ENCODE measurements at regions not wholly inside any gene's neighbourhood (a gene's known extent, or its start where the extent isn't known, plus 50 kb on each side); places are given as distances from the start of the nearest gene placed in this dataset.

DNA sequence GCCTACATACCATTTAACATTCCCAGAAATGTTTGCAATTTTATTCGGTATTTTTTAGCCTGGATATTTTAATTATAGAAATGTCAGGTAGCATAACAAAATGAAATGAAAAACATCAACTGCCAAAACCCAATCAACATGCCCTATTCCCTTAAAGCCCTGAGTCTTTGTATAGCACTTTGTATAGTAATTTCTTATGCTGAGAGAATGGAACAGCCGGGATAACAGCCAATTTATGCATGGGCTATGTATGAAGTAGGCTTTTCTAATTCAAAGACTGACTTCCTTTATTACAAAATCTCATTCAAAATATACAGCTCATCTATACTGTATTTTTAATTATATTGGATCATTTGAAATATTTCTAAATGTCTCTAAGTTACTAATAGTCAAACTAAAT, 513.0 kb upstream of the NAALADL2 start:
- no peak for DNase-seq (ENCODE audit: low spot score)
- H3K4me3 Mint-ChIP-seq (ENCODE audit: unreplicated experiment): no peak overlapping the region

DNA sequence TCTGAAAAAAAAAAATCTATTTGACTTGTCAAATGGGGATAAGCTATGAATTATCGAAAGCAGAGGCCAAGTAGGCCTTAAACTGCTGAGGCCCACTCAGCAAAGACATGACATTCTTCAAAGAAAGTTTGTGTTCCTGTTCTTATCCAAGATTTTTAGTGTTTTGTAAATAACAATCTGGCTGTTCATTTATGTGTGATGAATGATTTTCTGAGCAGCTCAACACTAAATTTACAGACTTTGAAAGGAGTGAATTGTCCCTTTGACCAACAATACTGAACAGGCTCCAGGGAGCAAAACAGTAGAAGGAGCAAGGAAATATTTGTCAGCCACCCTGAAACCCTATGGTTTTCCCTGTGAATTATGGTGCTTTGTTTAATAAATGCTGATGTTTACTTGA, 512.6 kb upstream of the NAALADL2 start:
- Mint-ChIP-seq H3K27ac (ENCODE audit: unreplicated experiment) (no peak overlapping the region), H3K27me3 (ENCODE audit: unreplicated experiment) (no peaks in the 10 kb centered on the region), H3K36me3 (ENCODE audit: low read depth, unreplicated experiment) (no peaks in the 10 kb centered on the region), H3K4me1 (ENCODE audit: unreplicated experiment) (no peaks in the 10 kb centered on the region), H3K4me3 (ENCODE audit: unreplicated experiment) (no peak overlapping the region), H3K9me3 (ENCODE audit: unreplicated experiment) (no peaks in the 10 kb centered on the region)
- DNase-seq (ENCODE audit: low spot score): no peak
- TF ChIP-seq, protein P1, sequence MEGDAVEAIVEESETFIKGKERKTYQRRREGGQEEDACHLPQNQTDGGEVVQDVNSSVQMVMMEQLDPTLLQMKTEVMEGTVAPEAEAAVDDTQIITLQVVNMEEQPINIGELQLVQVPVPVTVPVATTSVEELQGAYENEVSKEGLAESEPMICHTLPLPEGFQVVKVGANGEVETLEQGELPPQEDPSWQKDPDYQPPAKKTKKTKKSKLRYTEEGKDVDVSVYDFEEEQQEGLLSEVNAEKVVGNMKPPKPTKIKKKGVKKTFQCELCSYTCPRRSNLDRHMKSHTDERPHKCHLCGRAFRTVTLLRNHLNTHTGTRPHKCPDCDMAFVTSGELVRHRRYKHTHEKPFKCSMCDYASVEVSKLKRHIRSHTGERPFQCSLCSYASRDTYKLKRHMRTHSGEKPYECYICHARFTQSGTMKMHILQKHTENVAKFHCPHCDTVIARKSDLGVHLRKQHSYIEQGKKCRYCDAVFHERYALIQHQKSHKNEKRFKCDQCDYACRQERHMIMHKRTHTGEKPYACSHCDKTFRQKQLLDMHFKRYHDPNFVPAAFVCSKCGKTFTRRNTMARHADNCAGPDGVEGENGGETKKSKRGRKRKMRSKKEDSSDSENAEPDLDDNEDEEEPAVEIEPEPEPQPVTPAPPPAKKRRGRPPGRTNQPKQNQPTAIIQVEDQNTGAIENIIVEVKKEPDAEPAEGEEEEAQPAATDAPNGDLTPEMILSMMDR (IDR thresholded peaks at IDR 0.05; ENCODE audit: unreplicated experiment): no peak

More for the DNA sequence above, 513.0 kb upstream of the NAALADL2 start:
- Mint-ChIP-seq H3K36me3 (ENCODE audit: low read depth, unreplicated experiment) (no peaks in the 10 kb centered on the region), H3K27ac (ENCODE audit: unreplicated experiment) (no peak overlapping the region), H3K4me1 (ENCODE audit: unreplicated experiment) (no peaks in the 10 kb centered on the region), H3K27me3 (ENCODE audit: unreplicated experiment) (no peaks in the 10 kb centered on the region), H3K9me3 (ENCODE audit: unreplicated experiment) (no peaks in the 10 kb centered on the region)
- TF ChIP-seq, protein P1 (IDR thresholded peaks at IDR 0.05; ENCODE audit: unreplicated experiment): no peak

DNA sequence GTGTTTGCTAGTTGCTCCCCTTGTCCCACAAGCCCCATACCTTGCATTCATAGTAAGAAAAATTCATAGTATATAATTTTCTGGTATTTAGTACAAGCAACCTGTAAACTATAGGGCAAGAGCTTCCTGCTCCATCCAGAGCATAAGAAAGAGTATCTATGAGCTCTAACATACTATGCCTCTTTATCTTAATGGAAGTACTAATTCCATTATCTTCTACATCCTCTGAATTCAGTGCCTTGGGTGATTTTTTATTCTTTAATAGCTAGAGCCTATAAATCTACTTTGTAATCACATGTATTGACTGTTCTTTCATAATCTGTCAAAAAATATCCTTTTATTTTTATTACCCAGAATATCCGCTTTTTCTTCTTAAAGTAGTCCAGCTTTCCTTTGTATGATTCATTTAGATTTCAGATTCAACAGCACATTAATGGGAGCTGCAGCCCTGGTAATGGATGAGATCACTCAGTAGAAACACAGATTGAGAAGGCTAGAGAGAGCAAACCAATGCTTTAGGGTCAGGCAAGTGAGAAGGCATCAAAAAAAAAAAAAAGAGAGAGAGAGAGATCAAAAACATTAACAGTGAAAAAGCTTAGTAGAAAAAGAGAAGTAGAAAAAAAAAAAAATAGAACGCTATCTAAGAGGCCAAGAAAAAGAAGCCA, 511.5 kb upstream of the NAALADL2 start:
- H3K4me1 Mint-ChIP-seq (ENCODE audit: unreplicated experiment): no peaks in the 10 kb centered on the region
- TF ChIP-seq, protein P1 (IDR thresholded peaks at IDR 0.05; ENCODE audit: unreplicated experiment): no peak
- H3K27me3 Mint-ChIP-seq (ENCODE audit: unreplicated experiment): no peaks in the 10 kb centered on the region
- H3K27ac Mint-ChIP-seq (ENCODE audit: unreplicated experiment): no peak overlapping the region
- H3K36me3 Mint-ChIP-seq (ENCODE audit: low read depth, unreplicated experiment): no peaks in the 10 kb centered on the region
- DNase-seq (ENCODE audit: low spot score): no peak
- H3K9me3 Mint-ChIP-seq (ENCODE audit: unreplicated experiment): no peaks in the 10 kb centered on the region
- H3K4me3 Mint-ChIP-seq (ENCODE audit: unreplicated experiment): no peak overlapping the region

DNA sequence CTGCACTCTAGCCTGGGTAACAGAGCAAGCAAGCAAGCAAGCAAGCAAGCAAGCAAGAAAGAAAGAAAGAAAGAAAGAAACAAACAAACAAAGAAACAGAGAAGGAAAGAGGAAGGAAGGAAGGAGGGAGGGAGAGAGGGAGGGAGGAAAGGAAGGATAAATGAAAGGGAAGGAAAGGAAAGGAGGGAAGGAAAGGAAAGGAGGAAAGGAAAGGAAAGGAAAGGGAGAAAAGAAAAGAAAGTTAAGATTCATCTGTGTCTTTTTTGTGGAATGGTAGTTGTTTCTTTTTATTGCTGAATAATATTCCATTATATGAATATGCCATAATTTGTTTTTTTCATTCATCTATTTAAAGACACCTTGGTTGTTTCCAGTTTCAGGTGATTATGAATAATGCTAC, 506.9 kb upstream of the NAALADL2 start:
- DNase-seq (ENCODE audit: low spot score): no peak
- TF ChIP-seq, protein P1 (IDR thresholded peaks at IDR 0.05; ENCODE audit: unreplicated experiment): no peak
- H3K4me3 Mint-ChIP-seq (ENCODE audit: unreplicated experiment): no peak overlapping the region
- no peaks in the 10 kb centered on the region for H3K4me1 Mint-ChIP-seq (ENCODE audit: unreplicated experiment)
- H3K36me3 Mint-ChIP-seq (ENCODE audit: low read depth, unreplicated experiment): no peaks in the 10 kb centered on the region
- no peaks in the 10 kb centered on the region for H3K9me3 Mint-ChIP-seq (ENCODE audit: unreplicated experiment)
- H3K27ac Mint-ChIP-seq (ENCODE audit: unreplicated experiment): no peak overlapping the region
- H3K27me3 Mint-ChIP-seq (ENCODE audit: unreplicated experiment): no peaks in the 10 kb centered on the region

DNA sequence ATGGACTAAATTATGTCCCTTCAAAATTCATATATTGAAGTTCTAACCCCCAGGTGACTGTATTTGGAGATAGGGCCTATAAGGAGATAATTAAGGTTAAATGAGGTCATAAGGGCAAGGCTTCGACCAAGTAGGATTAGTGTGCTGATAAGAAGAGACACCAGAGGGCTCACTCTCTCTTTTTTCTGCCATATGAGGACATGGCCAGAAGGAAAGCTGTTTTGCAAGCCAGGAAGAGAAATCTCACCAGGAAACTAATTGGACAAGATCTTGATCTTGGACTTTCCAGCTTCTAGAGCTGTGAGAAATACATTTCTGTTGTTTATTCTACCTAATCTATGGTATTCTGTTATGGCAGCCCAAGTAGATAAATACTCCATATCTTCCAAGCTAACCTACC, 503.6 kb upstream of the NAALADL2 start:
- H3K9me3 Mint-ChIP-seq (ENCODE audit: unreplicated experiment): no peaks in the 10 kb centered on the region
- H3K27ac Mint-ChIP-seq (ENCODE audit: unreplicated experiment): no peak overlapping the region
- H3K36me3 Mint-ChIP-seq (ENCODE audit: low read depth, unreplicated experiment): no peaks in the 10 kb centered on the region
- no peak for DNase-seq (ENCODE audit: low spot score)
- TF ChIP-seq, protein P1 (IDR thresholded peaks at IDR 0.05; ENCODE audit: unreplicated experiment): no peak
- H3K27me3 Mint-ChIP-seq (ENCODE audit: unreplicated experiment): no peaks in the 10 kb centered on the region
- no peaks in the 10 kb centered on the region for H3K4me1 Mint-ChIP-seq (ENCODE audit: unreplicated experiment)
- H3K4me3 Mint-ChIP-seq (ENCODE audit: unreplicated experiment): no peak overlapping the region

Data from endothelial cell (in vitro differentiated cells).